Liver (tissue), 8 donors: ENCODE measurements at regions not wholly inside any gene's neighbourhood (a gene's known extent, or its start where the extent isn't known, plus 50 kb on each side); places are given as distances from the start of the nearest gene placed in this dataset.

Experiments used
- DNase-seq: peaks from one replicate; pipeline ENCODE4 v3.0.0-alpha.2; 2017; ENCODE audit warnings: low spot score
- H3K27ac ChIP-seq, 2 donors: one replicate each; pipeline ENCODE4 v1.7.0; 2013; ENCODE audit warnings: inconsistent platforms in 2 of 2, low read length in 2 of 2, control low read depth in 1 of 2, low read depth in 1 of 2, mild to moderate bottlenecking in 1 of 2
- H3K27me3 ChIP-seq, 4 donors: one replicate each; pipeline versions ENCODE4 v1.6.1 to v1.7.0; 2013; ENCODE audit warnings: low read length in 3 of 4, inconsistent platforms in 1 of 4, mild to moderate bottlenecking in 1 of 4, moderate library complexity in 1 of 4; ENCODE audit not compliant: control insufficient read depth in 4 of 4, insufficient read depth in 4 of 4
- H3K36me3 ChIP-seq, 4 donors: one replicate each; pipeline versions ENCODE4 v1.6.1 to v1.7.0; 2013; ENCODE audit warnings: low read length in 3 of 4, mild to moderate bottlenecking in 3 of 4, low read depth in 1 of 4, moderate library complexity in 1 of 4; ENCODE audit not compliant: control insufficient read depth in 4 of 4, insufficient read depth in 3 of 4
- H3K4me1 ChIP-seq, 4 donors: one replicate each; pipeline versions ENCODE4 v1.6.1 to v1.7.0; 2013; ENCODE audit warnings: low read length in 3 of 4, mild to moderate bottlenecking in 3 of 4, moderate library complexity in 1 of 4; ENCODE audit not compliant: control insufficient read depth in 4 of 4, insufficient read depth in 4 of 4
- H3K4me3 ChIP-seq, 3 donors: one replicate each; pipeline versions ENCODE4 v1.6.1 to v1.7.0; 2013; ENCODE audit warnings: low read length in 3 of 3, control low read depth in 1 of 3, low read depth in 1 of 3, mild to moderate bottlenecking in 1 of 3
- H3K9ac ChIP-seq, 2 donors: one replicate each; pipeline ENCODE4 v1.7.0; 2013; ENCODE audit warnings: low read length in 2 of 2, mild to moderate bottlenecking in 2 of 2, moderate library complexity in 2 of 2, control low read depth in 1 of 2, low read depth in 1 of 2
- H3K9me3 ChIP-seq, 4 donors: one replicate each; pipeline versions ENCODE4 v1.6.1 to v1.7.0; 2013; ENCODE audit warnings: low read length in 3 of 4; ENCODE audit not compliant: control insufficient read depth in 4 of 4
- ATF3 ChIP-seq: IDR thresholded peaks from 2 replicates; pipeline ENCODE4 v1.6.1; 2016; ENCODE audit warnings: antibody characterized with exemption
- EGR1 ChIP-seq, 2 donors: IDR thresholded peaks; 2 replicates each; pipeline ENCODE4 v1.6.1; 2016 to 2018; ENCODE audit warnings: antibody characterized with exemption in 2 of 2, low read depth in 2 of 2
- FOXA1 ChIP-seq: IDR thresholded peaks from 2 replicates; pipeline ENCODE4 v1.6.1; 2016; ENCODE audit warnings: antibody characterized with exemption
- FOXA2 ChIP-seq: IDR thresholded peaks from 2 replicates; pipeline ENCODE4 v1.6.1; 2016; ENCODE audit warnings: antibody characterized with exemption
- GABPA ChIP-seq, 2 donors: IDR thresholded peaks in 1 of 2; conservative IDR thresholded peaks in 1 of 2; 2 replicates each; pipeline ENCODE4 v1.6.1; 2016; ENCODE audit warnings: antibody characterized with exemption in 2 of 2, mild to moderate bottlenecking in 1 of 2, moderate library complexity in 1 of 2
- HNF4A ChIP-seq, 2 donors: conservative IDR thresholded peaks; 2 replicates each; pipeline ENCODE4 v1.6.1; 2016; ENCODE audit warnings: antibody characterized with exemption in 2 of 2, mild to moderate bottlenecking in 2 of 2
- HNF4G ChIP-seq: IDR thresholded peaks from 2 replicates; pipeline ENCODE4 v1.6.1; 2016; ENCODE audit warnings: antibody characterized with exemption
- JUND ChIP-seq, 2 donors: IDR thresholded peaks; 2 replicates each; pipeline ENCODE4 v1.6.1; 2016; ENCODE audit warnings: antibody characterized with exemption in 2 of 2
- MAX ChIP-seq: IDR thresholded peaks from 2 replicates; pipeline ENCODE4 v1.6.1; 2016; ENCODE audit warnings: antibody characterized with exemption
- NR2F2 ChIP-seq: IDR thresholded peaks from 2 replicates; pipeline ENCODE4 v1.6.1; 2016; ENCODE audit warnings: antibody characterized with exemption
- RAD21 ChIP-seq, 2 donors: IDR thresholded peaks; 2 replicates each; pipeline ENCODE4 v1.6.1; 2016; ENCODE audit warnings: antibody characterized with exemption in 2 of 2, mild to moderate bottlenecking in 2 of 2
- RXRA ChIP-seq, 2 donors: IDR thresholded peaks; 2 replicates each; pipeline ENCODE4 v1.6.1; 2017 to 2018; ENCODE audit warnings: antibody characterized with exemption in 2 of 2, mild to moderate bottlenecking in 1 of 2
- SP1 ChIP-seq: IDR thresholded peaks from 2 replicates; pipeline ENCODE4 v1.6.1; 2018; ENCODE audit warnings: antibody characterized with exemption, mild to moderate bottlenecking
- TAF1 ChIP-seq: conservative IDR thresholded peaks from 2 replicates; pipeline ENCODE4 v1.6.1; 2016; ENCODE audit warnings: antibody characterized with exemption, mild to moderate bottlenecking
- YY1 ChIP-seq: IDR thresholded peaks from 2 replicates; pipeline ENCODE4 v1.6.1; 2016; ENCODE audit warnings: antibody characterized with exemption, mild to moderate bottlenecking
- WGBS: extraction: QIAGEN DNeasy Blood & Tissue Kit; methylation state at CpG from one replicate; pipeline ENCODE4 v1.1.7; 2013; 5-methylcytosine and 5-hydroxymethylcytosine counted together
- TF ChIP-seq, protein P1 (sequence below): IDR thresholded peaks from 2 replicates; pipeline ENCODE4 v1.6.1; 2016; ENCODE audit warnings: antibody characterized with exemption, mild to moderate bottlenecking
- TF ChIP-seq, protein P2 (sequence below): IDR thresholded peaks from 2 replicates; pipeline ENCODE4 v1.6.1; 2016; ENCODE audit warnings: antibody characterized with exemption
- TF ChIP-seq, protein P3 (sequence below): fragments of 150-350 bp; IDR thresholded peaks from 2 replicates; pipeline ENCODE4 v1.5.1; 2017; ENCODE audit warnings: improper control_type of control experiment, low read depth, low read length; ENCODE audit not compliant: missing input control
- donor health status: healthy.
- donor health status: healthy.
- donor health status: healthy.
- donor health status: healthy.
- donor health status: healthy.

DNA sequence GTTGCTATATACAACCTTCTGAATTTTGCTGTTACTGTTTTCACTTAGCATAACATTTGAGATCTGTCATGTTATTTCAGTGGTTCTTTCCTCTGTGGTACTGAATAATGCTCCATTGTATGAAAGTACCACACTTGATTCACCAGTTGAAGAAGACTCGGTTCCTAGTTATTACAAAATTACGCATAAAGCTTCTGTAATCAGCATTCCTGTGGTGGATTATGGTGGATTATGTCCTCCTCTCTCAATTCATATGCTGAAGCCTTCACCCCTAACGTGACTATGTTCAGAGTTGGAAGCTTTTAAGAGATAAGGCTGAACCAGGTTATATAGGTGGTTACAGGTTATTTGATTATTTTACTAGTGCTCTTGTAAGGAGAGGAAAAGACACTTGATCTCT is 2143.5 kb upstream of the AGA start:
- Histone ChIP-seq H3K4me3 (no peak overlapping the region), H3K36me3 (no peaks in the 10 kb centered on the region), H3K4me1 (no peaks in the 10 kb centered on the region), H3K9me3 (no peaks in the 10 kb centered on the region), H3K9ac (no peak overlapping the region), H3K27me3 (no peaks in the 10 kb centered on the region), H3K27ac (no peak overlapping the region)
- TF ChIP-seq GABPA (IDR thresholded peaks at IDR 0.05 in 1 of 2, conservative IDR thresholded peaks at IDR 0.05 in 1 of 2) = no peak
- no peak for TF ChIP-seq RXRA (IDR thresholded peaks at IDR 0.05)
- no peak for TF ChIP-seq NR2F2
- TF ChIP-seq JUND (IDR thresholded peaks at IDR 0.05) = no peak
- TF ChIP-seq HNF4G = no peak
- TF ChIP-seq, protein P1, sequence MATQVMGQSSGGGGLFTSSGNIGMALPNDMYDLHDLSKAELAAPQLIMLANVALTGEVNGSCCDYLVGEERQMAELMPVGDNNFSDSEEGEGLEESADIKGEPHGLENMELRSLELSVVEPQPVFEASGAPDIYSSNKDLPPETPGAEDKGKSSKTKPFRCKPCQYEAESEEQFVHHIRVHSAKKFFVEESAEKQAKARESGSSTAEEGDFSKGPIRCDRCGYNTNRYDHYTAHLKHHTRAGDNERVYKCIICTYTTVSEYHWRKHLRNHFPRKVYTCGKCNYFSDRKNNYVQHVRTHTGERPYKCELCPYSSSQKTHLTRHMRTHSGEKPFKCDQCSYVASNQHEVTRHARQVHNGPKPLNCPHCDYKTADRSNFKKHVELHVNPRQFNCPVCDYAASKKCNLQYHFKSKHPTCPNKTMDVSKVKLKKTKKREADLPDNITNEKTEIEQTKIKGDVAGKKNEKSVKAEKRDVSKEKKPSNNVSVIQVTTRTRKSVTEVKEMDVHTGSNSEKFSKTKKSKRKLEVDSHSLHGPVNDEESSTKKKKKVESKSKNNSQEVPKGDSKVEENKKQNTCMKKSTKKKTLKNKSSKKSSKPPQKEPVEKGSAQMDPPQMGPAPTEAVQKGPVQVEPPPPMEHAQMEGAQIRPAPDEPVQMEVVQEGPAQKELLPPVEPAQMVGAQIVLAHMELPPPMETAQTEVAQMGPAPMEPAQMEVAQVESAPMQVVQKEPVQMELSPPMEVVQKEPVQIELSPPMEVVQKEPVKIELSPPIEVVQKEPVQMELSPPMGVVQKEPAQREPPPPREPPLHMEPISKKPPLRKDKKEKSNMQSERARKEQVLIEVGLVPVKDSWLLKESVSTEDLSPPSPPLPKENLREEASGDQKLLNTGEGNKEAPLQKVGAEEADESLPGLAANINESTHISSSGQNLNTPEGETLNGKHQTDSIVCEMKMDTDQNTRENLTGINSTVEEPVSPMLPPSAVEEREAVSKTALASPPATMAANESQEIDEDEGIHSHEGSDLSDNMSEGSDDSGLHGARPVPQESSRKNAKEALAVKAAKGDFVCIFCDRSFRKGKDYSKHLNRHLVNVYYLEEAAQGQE = no peak
- no peak for TF ChIP-seq SP1
- no peak for TF ChIP-seq RAD21 (IDR thresholded peaks at IDR 0.05)
- TF ChIP-seq TAF1 = no peak
- no peak for TF ChIP-seq MAX
- no peak for TF ChIP-seq EGR1 (IDR thresholded peaks at IDR 0.05; ENCODE audit: low read depth in 2 of 2)
- no peak for TF ChIP-seq ATF3
- TF ChIP-seq HNF4A (conservative IDR thresholded peaks at IDR 0.05) = no peak
- TF ChIP-seq YY1 = no peak
- TF ChIP-seq, protein P2, sequence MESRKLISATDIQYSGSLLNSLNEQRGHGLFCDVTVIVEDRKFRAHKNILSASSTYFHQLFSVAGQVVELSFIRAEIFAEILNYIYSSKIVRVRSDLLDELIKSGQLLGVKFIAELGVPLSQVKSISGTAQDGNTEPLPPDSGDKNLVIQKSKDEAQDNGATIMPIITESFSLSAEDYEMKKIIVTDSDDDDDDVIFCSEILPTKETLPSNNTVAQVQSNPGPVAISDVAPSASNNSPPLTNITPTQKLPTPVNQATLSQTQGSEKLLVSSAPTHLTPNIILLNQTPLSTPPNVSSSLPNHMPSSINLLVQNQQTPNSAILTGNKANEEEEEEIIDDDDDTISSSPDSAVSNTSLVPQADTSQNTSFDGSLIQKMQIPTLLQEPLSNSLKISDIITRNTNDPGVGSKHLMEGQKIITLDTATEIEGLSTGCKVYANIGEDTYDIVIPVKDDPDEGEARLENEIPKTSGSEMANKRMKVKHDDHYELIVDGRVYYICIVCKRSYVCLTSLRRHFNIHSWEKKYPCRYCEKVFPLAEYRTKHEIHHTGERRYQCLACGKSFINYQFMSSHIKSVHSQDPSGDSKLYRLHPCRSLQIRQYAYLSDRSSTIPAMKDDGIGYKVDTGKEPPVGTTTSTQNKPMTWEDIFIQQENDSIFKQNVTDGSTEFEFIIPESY = no peak
- no peak for TF ChIP-seq FOXA1
- TF ChIP-seq, protein P3, sequence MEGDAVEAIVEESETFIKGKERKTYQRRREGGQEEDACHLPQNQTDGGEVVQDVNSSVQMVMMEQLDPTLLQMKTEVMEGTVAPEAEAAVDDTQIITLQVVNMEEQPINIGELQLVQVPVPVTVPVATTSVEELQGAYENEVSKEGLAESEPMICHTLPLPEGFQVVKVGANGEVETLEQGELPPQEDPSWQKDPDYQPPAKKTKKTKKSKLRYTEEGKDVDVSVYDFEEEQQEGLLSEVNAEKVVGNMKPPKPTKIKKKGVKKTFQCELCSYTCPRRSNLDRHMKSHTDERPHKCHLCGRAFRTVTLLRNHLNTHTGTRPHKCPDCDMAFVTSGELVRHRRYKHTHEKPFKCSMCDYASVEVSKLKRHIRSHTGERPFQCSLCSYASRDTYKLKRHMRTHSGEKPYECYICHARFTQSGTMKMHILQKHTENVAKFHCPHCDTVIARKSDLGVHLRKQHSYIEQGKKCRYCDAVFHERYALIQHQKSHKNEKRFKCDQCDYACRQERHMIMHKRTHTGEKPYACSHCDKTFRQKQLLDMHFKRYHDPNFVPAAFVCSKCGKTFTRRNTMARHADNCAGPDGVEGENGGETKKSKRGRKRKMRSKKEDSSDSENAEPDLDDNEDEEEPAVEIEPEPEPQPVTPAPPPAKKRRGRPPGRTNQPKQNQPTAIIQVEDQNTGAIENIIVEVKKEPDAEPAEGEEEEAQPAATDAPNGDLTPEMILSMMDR = no peak
- no peak for DNase-seq
- 67% methylated on average over 3 of the region's 3 CpGs for WGBS

DNA sequence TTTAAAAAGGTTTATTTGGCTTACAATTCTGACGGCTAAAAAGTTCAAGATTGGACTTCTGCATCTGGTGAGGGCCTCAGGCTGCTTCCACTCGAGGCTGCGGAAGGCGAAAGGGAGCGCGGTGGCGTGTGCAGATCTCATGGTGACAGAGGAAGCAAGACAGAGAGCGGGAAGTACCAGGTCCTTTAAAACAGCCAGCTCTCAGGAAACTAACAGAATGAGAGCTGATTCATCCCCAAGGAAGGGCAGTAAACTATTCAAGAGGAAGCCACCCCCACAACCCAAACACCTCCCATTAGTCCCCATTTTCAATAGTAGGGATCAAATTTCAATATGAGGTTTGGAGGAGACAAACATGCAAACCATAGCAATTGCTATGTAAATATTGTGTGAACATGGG is 2144.2 kb upstream of the AGA start:
- WGBS = 80% methylated on average over 8 of the region's 8 CpGs
- no peak overlapping the region for H3K4me3 ChIP-seq
- H3K27me3 ChIP-seq = no peaks in the 10 kb centered on the region
- no peaks in the 10 kb centered on the region for H3K9me3 ChIP-seq
- H3K4me1 ChIP-seq = no peaks in the 10 kb centered on the region
- H3K9ac ChIP-seq = no peak overlapping the region
- H3K27ac ChIP-seq = no peak overlapping the region
- H3K36me3 ChIP-seq = no peaks in the 10 kb centered on the region
- no peak for DNase-seq
- TF ChIP-seq YY1 = no peak
- no peak for TF ChIP-seq TAF1
- TF ChIP-seq, protein P1 = no peak
- no peak for TF ChIP-seq ATF3
- no peak for TF ChIP-seq EGR1 (IDR thresholded peaks at IDR 0.05; ENCODE audit: low read depth in 2 of 2)
- TF ChIP-seq, protein P3 = no peak
- no peak for TF ChIP-seq RXRA (IDR thresholded peaks at IDR 0.05)
- TF ChIP-seq HNF4A (conservative IDR thresholded peaks at IDR 0.05) = no peak
- TF ChIP-seq FOXA1 = no peak
- no peak for TF ChIP-seq SP1
- TF ChIP-seq FOXA2 = no peak
- TF ChIP-seq RAD21 (IDR thresholded peaks at IDR 0.05) = no peak
